Neural progenitor cell (in vitro differentiated cells): ENCODE measurements at regions not wholly inside any gene's neighbourhood (a gene's known extent, or its start where the extent isn't known, plus 50 kb on each side); places are given as distances from the start of the nearest gene placed in this dataset.

ENCODE experiments used
- EZH2 ChIP-seq: fragments of 200-600 bp; sonication (generic); IDR thresholded peaks from 2 replicates; pipeline ENCODE4 v1.6.1; 2017; ENCODE audit warnings: antibody characterized with exemption, mild to moderate bottlenecking, moderate library complexity
- TF ChIP-seq, protein P1 (sequence below): fragments of 200-600 bp; sonication (generic); IDR thresholded peaks from 2 replicates; pipeline ENCODE4 v1.5.1; 2017; ENCODE audit warnings: antibody characterized with exemption, mild to moderate bottlenecking

DNA sequence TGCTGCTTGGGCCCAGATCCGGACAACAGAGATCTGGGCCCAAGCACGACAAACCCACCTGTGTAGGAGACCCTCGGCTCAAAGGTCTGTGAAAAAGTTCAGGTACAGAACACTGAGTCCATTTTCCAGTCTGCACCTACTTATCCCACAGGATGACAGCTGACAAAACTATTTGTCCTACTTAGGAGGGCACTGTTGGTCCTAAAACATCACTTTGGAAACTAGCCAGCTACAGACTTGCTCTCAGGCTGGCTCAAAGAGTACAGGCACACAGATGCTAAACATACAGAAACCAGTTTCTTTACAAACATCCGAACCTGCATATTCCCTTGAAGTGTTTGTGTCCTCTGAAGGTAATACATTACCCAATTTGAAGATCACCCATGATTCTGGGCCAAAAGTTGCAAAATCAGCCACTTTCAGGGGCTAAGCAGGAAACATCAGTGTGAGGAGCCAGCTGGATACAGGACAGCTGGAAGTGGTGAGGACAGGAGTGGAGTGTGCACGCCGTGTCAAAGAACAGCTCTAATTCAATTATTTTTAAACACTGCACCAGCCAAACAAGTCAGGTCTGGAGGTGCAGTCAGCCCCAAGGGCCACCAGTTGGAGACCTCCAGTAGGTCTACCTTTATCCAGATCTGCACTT, 88.5 kb downstream of the NOC3L start:
- no peak for TF ChIP-seq EZH2
- TF ChIP-seq, protein P1, sequence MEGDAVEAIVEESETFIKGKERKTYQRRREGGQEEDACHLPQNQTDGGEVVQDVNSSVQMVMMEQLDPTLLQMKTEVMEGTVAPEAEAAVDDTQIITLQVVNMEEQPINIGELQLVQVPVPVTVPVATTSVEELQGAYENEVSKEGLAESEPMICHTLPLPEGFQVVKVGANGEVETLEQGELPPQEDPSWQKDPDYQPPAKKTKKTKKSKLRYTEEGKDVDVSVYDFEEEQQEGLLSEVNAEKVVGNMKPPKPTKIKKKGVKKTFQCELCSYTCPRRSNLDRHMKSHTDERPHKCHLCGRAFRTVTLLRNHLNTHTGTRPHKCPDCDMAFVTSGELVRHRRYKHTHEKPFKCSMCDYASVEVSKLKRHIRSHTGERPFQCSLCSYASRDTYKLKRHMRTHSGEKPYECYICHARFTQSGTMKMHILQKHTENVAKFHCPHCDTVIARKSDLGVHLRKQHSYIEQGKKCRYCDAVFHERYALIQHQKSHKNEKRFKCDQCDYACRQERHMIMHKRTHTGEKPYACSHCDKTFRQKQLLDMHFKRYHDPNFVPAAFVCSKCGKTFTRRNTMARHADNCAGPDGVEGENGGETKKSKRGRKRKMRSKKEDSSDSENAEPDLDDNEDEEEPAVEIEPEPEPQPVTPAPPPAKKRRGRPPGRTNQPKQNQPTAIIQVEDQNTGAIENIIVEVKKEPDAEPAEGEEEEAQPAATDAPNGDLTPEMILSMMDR: no peak
